ENCODE measurements at regions not wholly inside any gene's neighbourhood (a gene's known extent, or its start where the extent isn't known, plus 50 kb on each side); places are given as distances from the start of the nearest gene placed in this dataset.

DNA sequence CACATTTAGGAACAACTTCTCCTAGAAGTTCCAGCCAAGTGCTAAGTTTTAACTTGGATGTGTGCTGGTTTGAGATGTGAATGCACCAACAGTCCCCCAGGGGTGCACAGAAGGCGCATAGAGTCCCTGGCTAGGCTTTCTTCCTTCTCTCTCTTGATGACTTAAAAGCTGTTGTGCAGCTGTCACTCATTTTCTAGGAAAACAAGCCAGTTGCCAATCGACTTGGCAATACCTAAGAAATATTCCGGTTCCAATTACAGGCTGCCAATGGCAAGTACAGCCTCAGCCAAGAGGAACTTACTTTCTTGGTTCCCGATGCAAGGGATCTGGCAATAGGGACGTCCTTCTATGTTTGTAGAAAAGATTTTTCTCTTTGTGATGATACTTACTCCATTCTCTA lies 266.6 kb upstream of the EEF2KMT start:
- TF ChIP-seq, protein P1, sequence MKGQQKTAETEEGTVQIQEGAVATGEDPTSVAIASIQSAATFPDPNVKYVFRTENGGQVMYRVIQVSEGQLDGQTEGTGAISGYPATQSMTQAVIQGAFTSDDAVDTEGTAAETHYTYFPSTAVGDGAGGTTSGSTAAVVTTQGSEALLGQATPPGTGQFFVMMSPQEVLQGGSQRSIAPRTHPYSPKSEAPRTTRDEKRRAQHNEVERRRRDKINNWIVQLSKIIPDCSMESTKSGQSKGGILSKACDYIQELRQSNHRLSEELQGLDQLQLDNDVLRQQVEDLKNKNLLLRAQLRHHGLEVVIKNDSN (IDR thresholded peaks at IDR 0.05), result no peak
- TF ChIP-seq TCF12 (IDR thresholded peaks at IDR 0.05; ENCODE audit: low read depth), result no peak
- TF ChIP-seq NFIC (IDR thresholded peaks at IDR 0.05), result no peak

DNA sequence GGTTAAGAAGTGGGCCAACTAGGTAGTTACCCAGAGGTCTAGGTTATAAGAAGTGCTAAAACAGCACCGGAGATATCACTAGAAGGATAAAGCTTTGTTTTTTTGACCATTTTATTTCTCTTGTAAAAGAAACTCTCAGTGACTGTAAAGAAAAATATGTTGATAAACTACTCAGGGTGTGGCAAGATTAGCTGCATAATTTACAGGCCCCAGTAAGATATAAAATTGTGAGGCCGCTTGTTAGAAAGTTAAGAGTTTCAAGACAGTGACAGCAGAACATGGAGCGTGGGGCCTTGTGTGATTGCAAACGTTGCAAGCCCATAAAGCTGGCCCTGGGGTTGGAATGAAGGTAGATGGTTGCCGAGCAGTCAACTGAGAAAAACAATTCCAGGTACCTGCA lies 263.7 kb upstream of the EEF2KMT start:
- TF ChIP-seq, protein P2, sequence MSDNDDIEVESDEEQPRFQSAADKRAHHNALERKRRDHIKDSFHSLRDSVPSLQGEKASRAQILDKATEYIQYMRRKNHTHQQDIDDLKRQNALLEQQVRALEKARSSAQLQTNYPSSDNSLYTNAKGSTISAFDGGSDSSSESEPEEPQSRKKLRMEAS (IDR thresholded peaks at IDR 0.05), result no peak
- no peak for TF ChIP-seq NFIC (IDR thresholded peaks at IDR 0.05)
- no peak for TF ChIP-seq FOXM1 (IDR thresholded peaks at IDR 0.05; ENCODE audit: borderline replicate concordance, low read depth)
- no peak for TF ChIP-seq YY1 (IDR thresholded peaks at IDR 0.05; ENCODE audit: low read depth)
- no peak for TF ChIP-seq RAD21 (IDR thresholded peaks at IDR 0.05; ENCODE audit: low read depth)
- no peak for TF ChIP-seq TCF12 (IDR thresholded peaks at IDR 0.05; ENCODE audit: low read depth)
- no peak for TF ChIP-seq TAF1 (IDR thresholded peaks at IDR 0.05; ENCODE audit: low read depth)
- TF ChIP-seq CEBPB (IDR thresholded peaks at IDR 0.05), result no peak
- TF ChIP-seq EP300 (IDR thresholded peaks at IDR 0.05; ENCODE audit: borderline replicate concordance), result no peak
- TF ChIP-seq, protein P1 (IDR thresholded peaks at IDR 0.05), result no peak
- TF ChIP-seq EGR1 (IDR thresholded peaks at IDR 0.05), result no peak

DNA sequence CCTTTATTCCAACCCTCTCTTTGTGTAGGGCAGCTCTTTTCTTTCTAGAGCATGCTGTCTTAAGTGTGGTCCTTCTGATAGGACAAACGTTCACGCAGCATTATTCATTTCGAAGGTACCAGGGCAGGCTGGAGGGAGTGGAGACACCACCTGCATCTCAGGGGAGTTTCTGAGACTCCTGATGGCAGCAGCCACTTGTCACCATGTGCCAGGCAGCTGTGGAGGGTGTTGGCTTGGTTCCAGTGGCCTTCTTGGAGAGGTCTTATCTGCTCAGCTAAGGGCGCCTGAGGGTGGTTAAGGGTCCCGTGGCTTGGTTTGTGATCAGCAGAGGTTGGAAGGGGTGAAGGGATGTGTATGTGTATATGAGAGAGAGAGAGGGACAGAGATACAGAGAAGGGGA lies 257.1 kb upstream of the EEF2KMT start:
- no peak for TF ChIP-seq ZBTB7A (IDR thresholded peaks at IDR 0.05; ENCODE audit: low read depth)
- TF ChIP-seq, protein P3, sequence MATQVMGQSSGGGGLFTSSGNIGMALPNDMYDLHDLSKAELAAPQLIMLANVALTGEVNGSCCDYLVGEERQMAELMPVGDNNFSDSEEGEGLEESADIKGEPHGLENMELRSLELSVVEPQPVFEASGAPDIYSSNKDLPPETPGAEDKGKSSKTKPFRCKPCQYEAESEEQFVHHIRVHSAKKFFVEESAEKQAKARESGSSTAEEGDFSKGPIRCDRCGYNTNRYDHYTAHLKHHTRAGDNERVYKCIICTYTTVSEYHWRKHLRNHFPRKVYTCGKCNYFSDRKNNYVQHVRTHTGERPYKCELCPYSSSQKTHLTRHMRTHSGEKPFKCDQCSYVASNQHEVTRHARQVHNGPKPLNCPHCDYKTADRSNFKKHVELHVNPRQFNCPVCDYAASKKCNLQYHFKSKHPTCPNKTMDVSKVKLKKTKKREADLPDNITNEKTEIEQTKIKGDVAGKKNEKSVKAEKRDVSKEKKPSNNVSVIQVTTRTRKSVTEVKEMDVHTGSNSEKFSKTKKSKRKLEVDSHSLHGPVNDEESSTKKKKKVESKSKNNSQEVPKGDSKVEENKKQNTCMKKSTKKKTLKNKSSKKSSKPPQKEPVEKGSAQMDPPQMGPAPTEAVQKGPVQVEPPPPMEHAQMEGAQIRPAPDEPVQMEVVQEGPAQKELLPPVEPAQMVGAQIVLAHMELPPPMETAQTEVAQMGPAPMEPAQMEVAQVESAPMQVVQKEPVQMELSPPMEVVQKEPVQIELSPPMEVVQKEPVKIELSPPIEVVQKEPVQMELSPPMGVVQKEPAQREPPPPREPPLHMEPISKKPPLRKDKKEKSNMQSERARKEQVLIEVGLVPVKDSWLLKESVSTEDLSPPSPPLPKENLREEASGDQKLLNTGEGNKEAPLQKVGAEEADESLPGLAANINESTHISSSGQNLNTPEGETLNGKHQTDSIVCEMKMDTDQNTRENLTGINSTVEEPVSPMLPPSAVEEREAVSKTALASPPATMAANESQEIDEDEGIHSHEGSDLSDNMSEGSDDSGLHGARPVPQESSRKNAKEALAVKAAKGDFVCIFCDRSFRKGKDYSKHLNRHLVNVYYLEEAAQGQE (IDR thresholded peaks at IDR 0.05; ENCODE audit: low read depth), result no peak
- TF ChIP-seq, protein P1 (IDR thresholded peaks at IDR 0.05), result no peak
- TF ChIP-seq TEAD4 (IDR thresholded peaks at IDR 0.05), result no peak
- TF ChIP-seq NFIC (IDR thresholded peaks at IDR 0.05), result no peak
- no peak for TF ChIP-seq TCF12 (IDR thresholded peaks at IDR 0.05; ENCODE audit: low read depth)
- TF ChIP-seq EP300 (IDR thresholded peaks at IDR 0.05; ENCODE audit: borderline replicate concordance), result no peak
- no peak for TF ChIP-seq RAD21 (IDR thresholded peaks at IDR 0.05; ENCODE audit: low read depth)

DNA sequence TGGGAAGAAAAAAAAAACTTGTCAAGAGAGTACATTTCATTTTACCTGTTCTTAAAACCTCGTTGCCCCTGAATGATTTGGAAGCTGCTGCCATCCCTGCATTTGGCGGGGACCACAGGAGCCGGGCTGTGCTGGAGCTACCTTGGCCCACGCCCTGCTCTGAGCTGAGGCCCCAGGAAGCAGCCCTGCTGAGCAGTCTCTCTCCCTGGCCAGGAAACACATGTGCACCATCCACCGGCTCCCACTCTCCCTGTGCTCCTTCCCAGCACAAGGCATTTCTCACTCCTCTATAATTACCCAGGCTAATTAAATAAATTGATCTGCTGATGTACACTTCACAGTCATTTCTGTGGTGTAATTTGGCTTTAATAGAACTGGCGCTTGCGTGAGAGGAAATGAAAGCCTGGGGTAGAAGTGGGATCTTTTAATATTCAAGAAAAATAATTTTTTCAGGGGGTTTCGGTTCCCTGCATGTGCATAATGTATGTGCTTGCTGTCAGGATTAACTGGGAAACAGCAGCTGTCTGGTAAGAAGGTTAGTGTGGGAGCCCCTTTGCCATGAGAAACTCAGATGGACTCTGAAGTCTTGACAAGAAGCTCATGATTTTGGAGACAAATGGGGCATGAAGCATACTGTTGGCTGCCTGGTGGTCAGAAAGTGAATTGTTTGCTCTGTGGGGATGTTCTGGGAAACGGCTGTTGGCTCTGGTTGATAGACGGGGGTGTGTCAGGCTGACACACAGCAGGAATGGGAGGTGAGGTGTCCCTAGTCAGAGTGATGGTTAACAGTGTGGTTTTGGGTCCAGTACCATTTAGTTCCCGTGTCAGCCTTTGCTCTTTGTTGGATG lies 252.3 kb upstream of the EEF2KMT start:
- TF ChIP-seq CREB1 (IDR thresholded peaks at IDR 0.05; ENCODE audit: low read depth), result no peak
- no peak for TF ChIP-seq NFIC (IDR thresholded peaks at IDR 0.05)
- TF ChIP-seq, protein P2 (IDR thresholded peaks at IDR 0.05), result no peak
- TF ChIP-seq FOXM1 (IDR thresholded peaks at IDR 0.05; ENCODE audit: borderline replicate concordance, low read depth), result no peak
- TF ChIP-seq TCF12 (IDR thresholded peaks at IDR 0.05; ENCODE audit: low read depth), result no peak
- no peak for TF ChIP-seq ZBTB7A (IDR thresholded peaks at IDR 0.05; ENCODE audit: low read depth)
- no peak for TF ChIP-seq TEAD4 (IDR thresholded peaks at IDR 0.05)
- no peak for TF ChIP-seq CEBPB (IDR thresholded peaks at IDR 0.05)
- TF ChIP-seq EP300 (IDR thresholded peaks at IDR 0.05; ENCODE audit: borderline replicate concordance), result no peak
- no peak for TF ChIP-seq EGR1 (IDR thresholded peaks at IDR 0.05)
- no peak for TF ChIP-seq YY1 (IDR thresholded peaks at IDR 0.05; ENCODE audit: low read depth)
- no peak for TF ChIP-seq TAF1 (IDR thresholded peaks at IDR 0.05; ENCODE audit: low read depth)
- TF ChIP-seq, protein P1 (IDR thresholded peaks at IDR 0.05), result no peak
- no peak for TF ChIP-seq RAD21 (IDR thresholded peaks at IDR 0.05; ENCODE audit: low read depth)
- TF ChIP-seq, protein P3 (IDR thresholded peaks at IDR 0.05; ENCODE audit: low read depth), result no peak

DNA sequence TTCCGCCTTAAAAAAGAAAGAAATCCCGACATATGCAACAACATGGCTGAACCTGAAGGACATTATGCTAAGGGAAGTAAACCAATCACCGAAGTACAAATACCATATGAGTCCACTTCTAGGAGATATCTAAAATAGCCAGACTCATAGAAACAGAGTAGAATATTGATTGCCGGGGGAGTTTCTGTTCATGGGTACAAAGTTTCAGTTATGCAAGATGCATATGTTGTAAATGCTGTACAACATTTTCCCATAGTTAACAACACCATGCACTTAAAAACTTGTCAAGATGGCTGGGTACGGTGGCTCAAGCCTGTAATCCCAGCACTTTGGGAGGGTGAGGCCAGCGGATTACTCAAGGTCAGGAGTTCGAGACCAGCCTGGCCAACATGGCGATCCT lies 251.5 kb upstream of the EEF2KMT start:
- TF ChIP-seq, protein P3 (IDR thresholded peaks at IDR 0.05; ENCODE audit: low read depth), result no peak
- TF ChIP-seq NFIC (IDR thresholded peaks at IDR 0.05), result no peak
- no peak for TF ChIP-seq TAF1 (IDR thresholded peaks at IDR 0.05; ENCODE audit: low read depth)
- TF ChIP-seq TEAD4 (IDR thresholded peaks at IDR 0.05), result no peak
- no peak for TF ChIP-seq CREB1 (IDR thresholded peaks at IDR 0.05; ENCODE audit: low read depth)
- no peak for TF ChIP-seq YY1 (IDR thresholded peaks at IDR 0.05; ENCODE audit: low read depth)
- TF ChIP-seq FOXM1 (IDR thresholded peaks at IDR 0.05; ENCODE audit: borderline replicate concordance, low read depth), result no peak
- TF ChIP-seq, protein P1 (IDR thresholded peaks at IDR 0.05), result no peak
- TF ChIP-seq EP300 (IDR thresholded peaks at IDR 0.05; ENCODE audit: borderline replicate concordance), result no peak
- no peak for TF ChIP-seq CEBPB (IDR thresholded peaks at IDR 0.05)
- TF ChIP-seq TCF12 (IDR thresholded peaks at IDR 0.05; ENCODE audit: low read depth), result no peak
- TF ChIP-seq, protein P2 (IDR thresholded peaks at IDR 0.05), result no peak
- TF ChIP-seq EGR1 (IDR thresholded peaks at IDR 0.05), result no peak
- no peak for TF ChIP-seq RAD21 (IDR thresholded peaks at IDR 0.05; ENCODE audit: low read depth)
- no peak for TF ChIP-seq ZBTB7A (IDR thresholded peaks at IDR 0.05; ENCODE audit: low read depth)

Data from Ishikawa (cell line).